ENCODE measurements at regions not wholly inside any gene's neighbourhood (a gene's known extent, or its start where the extent isn't known, plus 50 kb on each side); places are given as distances from the start of the nearest gene placed in this dataset.
"Not testable (repeated sequence)": the region's sequence is repeated elsewhere in the genome, so short reads cannot be mapped to it uniquely, and the experiment has no call there.

- H3K9me3 Mint-ChIP-seq, POLR2A ChIA-PET, H3K4me3 Mint-ChIP-seq, H3K36me3 Mint-ChIP-seq, H3K27ac Mint-ChIP-seq, H3K4me1 Mint-ChIP-seq, ATAC-seq, DNase-seq: not testable (repeated sequence)
- peaks cover 17 to 51% (median 25%) of the 10 kb centered on the region in 5 donors for H3K27me3 Mint-ChIP-seq
These were observed 159.6 kb upstream of the RPH3A start for GRCh38 chr12:112631974-112632373.

DNA sequence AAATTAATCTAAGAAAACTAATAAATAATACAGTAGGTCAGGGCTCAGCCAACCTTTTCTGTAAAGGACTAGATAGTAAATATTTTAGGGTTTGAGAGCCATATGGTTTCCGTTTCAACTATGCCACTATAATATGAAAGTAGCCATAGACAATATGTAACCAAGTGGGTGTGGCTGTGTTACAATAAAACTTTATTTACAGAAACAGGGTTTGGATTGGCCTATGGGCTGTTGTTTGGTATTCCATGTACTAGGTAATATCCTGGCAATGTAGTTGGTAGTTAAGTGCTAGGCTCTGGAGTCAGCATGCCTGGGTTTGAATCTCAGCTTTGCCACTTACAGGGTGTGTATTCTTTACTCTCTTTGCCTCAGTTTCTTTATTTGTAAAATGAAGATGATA lies 156.5 kb upstream of the RPH3A start:
- DNase-seq (no peak), ATAC-seq (no peak)
- peaks cover 0 to 12% (median 0%) of the 10 kb centered on the region in 9 donors for H3K9me3 Mint-ChIP-seq
- H3K4me1 Mint-ChIP-seq: no peaks in the 10 kb centered on the region
- H3K27ac Mint-ChIP-seq: no peak overlapping the region
- POLR2A ChIA-PET: no interaction called here
- H3K4me3 Mint-ChIP-seq: no peak overlapping the region
- H3K36me3 Mint-ChIP-seq: peaks cover 0 to 7% (median 0%) of the 10 kb centered on the region in 3 donors
- H3K27me3 Mint-ChIP-seq: peaks cover 28 to 68% (median 41%) of the 10 kb centered on the region in 5 donors

- Mint-ChIP-seq H3K4me3 (no peak overlapping the region), H3K27ac (no peak overlapping the region), H3K36me3 (no peaks in the 10 kb centered on the region), H3K9me3 (peaks cover 0 to 5% (median 0%) of the 10 kb centered on the region in 9 donors), H3K4me1 (no peaks in the 10 kb centered on the region), H3K27me3 (peaks cover 30 to 66% (median 34%) of the 10 kb centered on the region in 5 donors)
- POLR2A ChIA-PET: no interaction called here
- no peak for ATAC-seq
- no peak for DNase-seq
These were observed 153.1 kb upstream of the RPH3A start for GRCh38 chr12:112638420-112638819.

- no peak overlapping the region for H3K4me3 Mint-ChIP-seq
- peaks cover 0 to 12% (median 3%) of the 10 kb centered on the region in 9 donors for H3K9me3 Mint-ChIP-seq
- POLR2A ChIA-PET: no interaction called here
- H3K4me1 Mint-ChIP-seq: no peaks in the 10 kb centered on the region
- no peak overlapping the region for H3K27ac Mint-ChIP-seq
- peaks cover 15 to 38% (median 17%) of the 10 kb centered on the region in 5 donors for H3K27me3 Mint-ChIP-seq
- ATAC-seq: no peak
- peaks cover 0 to 5% (median 0%) of the 10 kb centered on the region in 3 donors for H3K36me3 Mint-ChIP-seq
- no peak for DNase-seq
These were observed 146.0 kb upstream of the RPH3A start for GRCh38 chr12:112645586-112645985.

GRCh38 chr12:112656141-112656540 lies 135.4 kb upstream of the RPH3A start:
- H3K27me3 Mint-ChIP-seq: peaks cover 4 to 13% (median 8%) of the 10 kb centered on the region in 5 donors
- no peaks in the 10 kb centered on the region for H3K36me3 Mint-ChIP-seq
- DNase-seq: no peak
- peaks cover 0 to 7% (median 0%) of the 10 kb centered on the region in 9 donors for H3K9me3 Mint-ChIP-seq
- H3K27ac Mint-ChIP-seq: no peak overlapping the region
- H3K4me1 Mint-ChIP-seq: peaks cover 0 to 3% (median 0%) of the 10 kb centered on the region in 4 donors
- no peak overlapping the region for H3K4me3 Mint-ChIP-seq
- POLR2A ChIA-PET: no interaction called here
- ATAC-seq: no peak

DNA sequence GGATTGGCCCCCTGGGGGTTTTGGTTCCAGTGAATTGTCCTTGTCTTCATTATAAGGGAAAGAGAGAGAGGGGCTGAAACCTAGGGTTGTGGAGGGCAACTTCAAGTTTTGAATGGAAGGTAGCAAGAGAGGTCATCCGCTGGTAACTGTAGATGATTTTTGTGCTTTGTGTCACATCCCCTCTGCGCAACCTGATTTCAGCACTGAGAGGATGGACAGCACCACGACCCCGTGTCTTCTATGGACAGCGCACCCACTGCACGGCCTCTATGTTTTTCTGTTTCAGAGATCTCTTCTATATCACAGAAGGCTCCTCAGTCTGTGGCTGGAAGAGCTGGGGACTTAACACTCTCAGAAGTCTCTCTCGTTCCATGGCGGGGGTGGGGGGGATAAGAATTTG lies 127.0 kb upstream of the RPH3A start:
- Mint-ChIP-seq H3K4me3 (no peak overlapping the region), H3K27ac (no peak overlapping the region), H3K36me3 (no peaks in the 10 kb centered on the region), H3K4me1 (peaks cover 0 to 8% (median 0%) of the 10 kb centered on the region in 4 donors), H3K27me3 (peaks cover 25 to 55% (median 38%) of the 10 kb centered on the region in 5 donors), H3K9me3 (peaks cover 0 to 13% (median 4%) of the 10 kb centered on the region in 9 donors)
- POLR2A ChIA-PET: interaction anchor here (0.6 kb wide), 1 partner anchor 56 kb away, joined by 8 read pairs; no protein-coding TSS in a partner anchor
- no peak for DNase-seq
- ATAC-seq: no peak

GRCh38 chr12:112665958-112666357 lies 125.6 kb upstream of the RPH3A start:
- peaks cover 0 to 13% (median 4%) of the 10 kb centered on the region in 9 donors for H3K9me3 Mint-ChIP-seq
- H3K36me3 Mint-ChIP-seq: no peaks in the 10 kb centered on the region
- ATAC-seq (no peak), DNase-seq (no peak)
- H3K4me3 Mint-ChIP-seq: no peak overlapping the region
- peaks cover 24 to 62% (median 31%) of the 10 kb centered on the region in 5 donors for H3K27me3 Mint-ChIP-seq
- H3K4me1 Mint-ChIP-seq: peaks cover 0 to 8% (median 0%) of the 10 kb centered on the region in 4 donors
- POLR2A ChIA-PET: no interaction called here
- peak overlapping the region in 1 of 10 donors; percentile 65 for H3K27ac Mint-ChIP-seq

GRCh38 chr12:112671564-112671963 lies 120.0 kb upstream of the RPH3A start:
- POLR2A ChIA-PET: no interaction called here
- DNase-seq: no peak

GRCh38 chr12:112674539-112674938 lies 117.0 kb upstream of the RPH3A start:
- no peak for ATAC-seq
- POLR2A ChIA-PET: no interaction called here
- no peak for DNase-seq
- H3K27ac Mint-ChIP-seq: no peak overlapping the region
- H3K4me1 Mint-ChIP-seq: no peaks in the 10 kb centered on the region
- H3K36me3 Mint-ChIP-seq: no peaks in the 10 kb centered on the region
- no peak overlapping the region for H3K4me3 Mint-ChIP-seq
- peaks cover 0 to 2% (median 0%) of the 10 kb centered on the region in 9 donors for H3K9me3 Mint-ChIP-seq
- peaks cover 6 to 34% (median 15%) of the 10 kb centered on the region in 5 donors for H3K27me3 Mint-ChIP-seq

More at GRCh38 chr12:112671564-112671963, 120.0 kb upstream of the RPH3A start:
- no peak for ATAC-seq
- no peak overlapping the region for H3K27ac Mint-ChIP-seq
- H3K4me1 Mint-ChIP-seq: peaks cover 0 to 3% (median 0%) of the 10 kb centered on the region in 4 donors
- H3K4me3 Mint-ChIP-seq: no peak overlapping the region
- H3K27me3 Mint-ChIP-seq: peaks cover 8 to 42% (median 15%) of the 10 kb centered on the region in 5 donors
- H3K36me3 Mint-ChIP-seq: no peaks in the 10 kb centered on the region
- H3K9me3 Mint-ChIP-seq: peaks cover 0 to 4% (median 0%) of the 10 kb centered on the region in 9 donors

- Mint-ChIP-seq H3K4me3 (no peak overlapping the region), H3K4me1 (no peaks in the 10 kb centered on the region), H3K36me3 (no peaks in the 10 kb centered on the region), H3K27me3 (peaks cover 11 to 33% (median 23%) of the 10 kb centered on the region in 5 donors), H3K9me3 (peaks cover 0 to 1% (median 0%) of the 10 kb centered on the region in 9 donors), H3K27ac (no peak overlapping the region)
- DNase-seq (no peak), ATAC-seq (no peak)
- POLR2A ChIA-PET: no interaction called here
These were observed 115.0 kb upstream of the RPH3A start for GRCh38 chr12:112676507-112676906.

GRCh38 chr12:112677050-112677765 lies 114.3 kb upstream of the RPH3A start:
- POLR2A ChIA-PET: no interaction called here
- no peak overlapping the region for H3K27ac Mint-ChIP-seq
- H3K4me1 Mint-ChIP-seq: no peaks in the 10 kb centered on the region
- H3K9me3 Mint-ChIP-seq: peaks cover 0 to 4% (median 0%) of the 10 kb centered on the region in 9 donors
- no peaks in the 10 kb centered on the region for H3K36me3 Mint-ChIP-seq
- ATAC-seq (no peak), DNase-seq (no peak)
- no peak overlapping the region for H3K4me3 Mint-ChIP-seq
- peaks cover 14 to 40% (median 27%) of the 10 kb centered on the region in 5 donors for H3K27me3 Mint-ChIP-seq

DNA sequence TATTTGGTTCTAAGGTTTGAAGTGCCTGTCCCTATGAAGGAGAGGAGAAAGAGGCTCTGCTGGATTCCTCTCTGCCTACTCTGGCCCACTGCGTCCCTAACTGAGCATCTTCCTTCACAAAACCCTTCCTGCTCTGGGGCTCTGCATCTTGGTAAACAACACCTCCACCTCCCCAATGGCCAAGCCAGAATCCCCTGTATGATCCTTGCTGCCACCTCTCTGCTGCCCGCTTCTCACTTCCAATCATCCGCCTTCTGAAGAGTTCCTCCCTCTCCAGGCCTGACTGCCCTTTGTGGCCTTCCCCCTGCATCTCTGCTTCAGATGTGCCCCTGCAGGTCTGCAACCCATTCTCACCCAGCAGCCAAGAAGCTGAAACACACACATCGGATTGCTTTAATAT lies 110.6 kb upstream of the RPH3A start:
- no peaks in the 10 kb centered on the region for H3K4me1 Mint-ChIP-seq
- ATAC-seq (no peak), DNase-seq (no peak)
- no peak overlapping the region for H3K27ac Mint-ChIP-seq
- peaks cover 23 to 54% (median 29%) of the 10 kb centered on the region in 5 donors for H3K27me3 Mint-ChIP-seq
- H3K36me3 Mint-ChIP-seq: no peaks in the 10 kb centered on the region
- H3K4me3 Mint-ChIP-seq: no peak overlapping the region
- peaks cover 0 to 5% (median 0%) of the 10 kb centered on the region in 9 donors for H3K9me3 Mint-ChIP-seq
- POLR2A ChIA-PET: no interaction called here

DNA sequence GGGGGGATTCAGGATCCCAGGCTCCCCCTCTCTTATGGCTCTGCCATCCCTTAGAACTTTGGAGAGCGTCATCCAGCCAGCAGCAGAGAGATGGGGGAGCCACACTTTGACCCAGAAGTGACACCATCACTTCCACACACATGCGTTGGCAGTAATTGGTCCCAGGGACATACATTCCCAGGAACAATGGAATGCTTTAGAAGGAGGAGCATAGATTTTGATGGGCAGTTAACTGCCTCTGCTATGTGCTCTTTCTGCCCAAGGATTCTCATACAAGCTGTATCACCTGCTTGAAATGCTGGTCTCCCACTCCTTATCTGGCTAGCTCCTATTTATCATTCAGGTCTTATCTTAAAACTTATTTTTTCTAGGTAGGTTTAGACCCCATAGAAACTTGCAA lies 109.0 kb upstream of the RPH3A start:
- Mint-ChIP-seq H3K4me3 (no peak overlapping the region), H3K4me1 (no peaks in the 10 kb centered on the region), H3K36me3 (no peaks in the 10 kb centered on the region), H3K27me3 (peaks cover 20 to 61% (median 31%) of the 10 kb centered on the region in 5 donors), H3K27ac (no peak overlapping the region), H3K9me3 (peaks cover 0 to 5% (median 0%) of the 10 kb centered on the region in 9 donors)
- DNase-seq (no peak), ATAC-seq (no peak)
- POLR2A ChIA-PET: no interaction called here

All from naive thymus-derived CD8-positive, alpha-beta T cell (primary cell).